ENCODE measurements at regions not wholly inside any gene's neighbourhood (a gene's known extent, or its start where the extent isn't known, plus 50 kb on each side); places are given as distances from the start of the nearest gene placed in this dataset.

DNA sequence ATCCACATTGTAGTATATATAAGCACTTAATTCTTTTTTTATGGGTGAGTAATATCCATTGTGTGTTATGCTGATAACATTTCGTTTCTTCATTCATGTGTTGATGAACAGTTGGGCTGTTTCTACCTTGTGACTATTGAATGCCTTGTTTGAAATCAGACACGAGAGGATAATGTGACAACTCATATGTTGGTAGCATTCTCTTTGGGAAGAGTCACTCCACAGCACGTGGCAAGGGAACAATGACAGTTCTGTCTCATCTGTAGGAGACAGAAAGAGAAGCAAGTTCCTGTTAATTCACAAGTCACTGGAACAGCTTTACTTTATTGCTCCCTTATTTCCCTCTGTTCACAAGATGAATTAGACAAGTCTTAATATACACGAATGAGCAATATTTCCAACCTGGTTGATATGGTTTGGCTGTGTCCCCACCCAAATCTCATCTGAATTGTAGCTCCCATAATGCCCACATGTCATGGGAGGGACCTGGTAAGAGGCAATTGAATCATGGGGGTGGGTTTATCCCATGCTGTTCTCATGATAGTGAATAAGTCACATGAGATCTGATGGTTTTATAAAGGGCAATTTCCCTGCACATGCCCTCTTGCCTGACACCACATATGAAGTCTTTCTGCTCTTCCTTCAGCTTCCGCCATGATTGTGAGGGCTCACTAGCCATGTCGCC lies 125.3 kb downstream of the SEC23IP start:
- CTCF ChIA-PET: no interaction called here
- H3K4me1 ChIP-seq (ENCODE audit: control insufficient read depth in 1 of 2, insufficient read depth in 2 of 2, low read depth in 1 of 2, low read length in 1 of 2): no peaks in the 10 kb centered on the region
- TF ChIP-seq SIN3A (IDR thresholded peaks at IDR 0.05; ENCODE audit: borderline replicate concordance, low read depth, low read length) (no peak), GATA2 (CRISPR knock-in tag; IDR thresholded peaks at IDR 0.05) (no peak), RCOR1 (IDR thresholded peaks at IDR 0.05; ENCODE audit: low read length) (no peak), YY1 (IDR thresholded peaks at IDR 0.05; ENCODE audit: low read depth) (no peak), FOSL2 (IDR thresholded peaks at IDR 0.05; ENCODE audit: borderline replicate concordance, low read depth) (no peak), EP300 (IDR thresholded peaks at IDR 0.05; ENCODE audit: borderline replicate concordance in 1 of 2, low read depth in 1 of 2, low read length in 1 of 2) (no peak), EZH2phosphoT487 (IDR thresholded peaks at IDR 0.05; ENCODE audit: borderline replicate concordance, low read depth) (no peak), NRF1 (IDR thresholded peaks at IDR 0.05; ENCODE audit: low read depth, low read length) (no peak), MXI1 (IDR thresholded peaks at IDR 0.05; ENCODE audit: low read depth, low read length) (no peak)
- TF ChIP-seq, protein P1, sequence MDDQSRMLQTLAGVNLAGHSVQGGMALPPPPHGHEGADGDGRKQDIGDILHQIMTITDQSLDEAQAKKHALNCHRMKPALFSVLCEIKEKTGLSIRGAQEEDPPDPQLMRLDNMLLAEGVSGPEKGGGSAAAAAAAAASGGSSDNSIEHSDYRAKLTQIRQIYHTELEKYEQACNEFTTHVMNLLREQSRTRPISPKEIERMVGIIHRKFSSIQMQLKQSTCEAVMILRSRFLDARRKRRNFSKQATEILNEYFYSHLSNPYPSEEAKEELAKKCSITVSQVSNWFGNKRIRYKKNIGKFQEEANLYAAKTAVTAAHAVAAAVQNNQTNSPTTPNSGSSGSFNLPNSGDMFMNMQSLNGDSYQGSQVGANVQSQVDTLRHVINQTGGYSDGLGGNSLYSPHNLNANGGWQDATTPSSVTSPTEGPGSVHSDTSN (IDR thresholded peaks at IDR 0.05): no peak
- TF ChIP-seq, protein P2, sequence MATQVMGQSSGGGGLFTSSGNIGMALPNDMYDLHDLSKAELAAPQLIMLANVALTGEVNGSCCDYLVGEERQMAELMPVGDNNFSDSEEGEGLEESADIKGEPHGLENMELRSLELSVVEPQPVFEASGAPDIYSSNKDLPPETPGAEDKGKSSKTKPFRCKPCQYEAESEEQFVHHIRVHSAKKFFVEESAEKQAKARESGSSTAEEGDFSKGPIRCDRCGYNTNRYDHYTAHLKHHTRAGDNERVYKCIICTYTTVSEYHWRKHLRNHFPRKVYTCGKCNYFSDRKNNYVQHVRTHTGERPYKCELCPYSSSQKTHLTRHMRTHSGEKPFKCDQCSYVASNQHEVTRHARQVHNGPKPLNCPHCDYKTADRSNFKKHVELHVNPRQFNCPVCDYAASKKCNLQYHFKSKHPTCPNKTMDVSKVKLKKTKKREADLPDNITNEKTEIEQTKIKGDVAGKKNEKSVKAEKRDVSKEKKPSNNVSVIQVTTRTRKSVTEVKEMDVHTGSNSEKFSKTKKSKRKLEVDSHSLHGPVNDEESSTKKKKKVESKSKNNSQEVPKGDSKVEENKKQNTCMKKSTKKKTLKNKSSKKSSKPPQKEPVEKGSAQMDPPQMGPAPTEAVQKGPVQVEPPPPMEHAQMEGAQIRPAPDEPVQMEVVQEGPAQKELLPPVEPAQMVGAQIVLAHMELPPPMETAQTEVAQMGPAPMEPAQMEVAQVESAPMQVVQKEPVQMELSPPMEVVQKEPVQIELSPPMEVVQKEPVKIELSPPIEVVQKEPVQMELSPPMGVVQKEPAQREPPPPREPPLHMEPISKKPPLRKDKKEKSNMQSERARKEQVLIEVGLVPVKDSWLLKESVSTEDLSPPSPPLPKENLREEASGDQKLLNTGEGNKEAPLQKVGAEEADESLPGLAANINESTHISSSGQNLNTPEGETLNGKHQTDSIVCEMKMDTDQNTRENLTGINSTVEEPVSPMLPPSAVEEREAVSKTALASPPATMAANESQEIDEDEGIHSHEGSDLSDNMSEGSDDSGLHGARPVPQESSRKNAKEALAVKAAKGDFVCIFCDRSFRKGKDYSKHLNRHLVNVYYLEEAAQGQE (IDR thresholded peaks at IDR 0.05; ENCODE audit: low read depth, low read length): no peak
- TF ChIP-seq, protein P3, sequence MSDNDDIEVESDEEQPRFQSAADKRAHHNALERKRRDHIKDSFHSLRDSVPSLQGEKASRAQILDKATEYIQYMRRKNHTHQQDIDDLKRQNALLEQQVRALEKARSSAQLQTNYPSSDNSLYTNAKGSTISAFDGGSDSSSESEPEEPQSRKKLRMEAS (IDR thresholded peaks at IDR 0.05; ENCODE audit: low read depth): no peak

More for the DNA sequence above, 125.3 kb downstream of the SEC23IP start:
- WGBS (ENCODE audit: low lambda C conversion rate): 18% methylated on average over 6 of the region's 6 CpGs
- H3F3A ChIP-seq (replicated peaks; ENCODE audit: insufficient read depth): no peaks in the 10 kb centered on the region
- POLR2A ChIA-PET: interaction anchor here (0.6 kb wide), 1 partner anchor 97 kb away, joined by 7 read pairs; no protein-coding TSS in a partner anchor
- no peaks in the 10 kb centered on the region for H3K36me3 ChIP-seq (replicated peaks in 1 of 2; ENCODE audit: control insufficient read depth in 1 of 2, insufficient read depth in 2 of 2, low read length in 1 of 2)
- no peak overlapping the region for H3K27ac ChIP-seq (ENCODE audit: low read depth in 2 of 2, low read length in 1 of 2)
- H3K4me2 ChIP-seq: no peak overlapping the region
- no peaks in the 10 kb centered on the region for H3K9me3 ChIP-seq
- no peak for DNase-seq
- H4K20me1 ChIP-seq (ENCODE audit: insufficient read depth): no peaks in the 10 kb centered on the region
- no peak overlapping the region for H3K9ac ChIP-seq
- no peak overlapping the region for H2AFZ ChIP-seq (ENCODE audit: low read depth)
- no peaks in the 10 kb centered on the region for H3K9me2 ChIP-seq
- no peaks in the 10 kb centered on the region for H3K27me3 ChIP-seq (ENCODE audit: insufficient read depth)
- H3K79me2 ChIP-seq (ENCODE audit: insufficient read depth): no peaks in the 10 kb centered on the region
- H3K4me3 ChIP-seq (ENCODE audit: low read depth in 2 of 2, low read length in 1 of 2): no peak overlapping the region
